GM12878 (cell line): ENCODE measurements at regions not wholly inside any gene's neighbourhood (a gene's known extent, or its start where the extent isn't known, plus 50 kb on each side); places are given as distances from the start of the nearest gene placed in this dataset.

ENCODE experiments used
- ATAC-seq: fragments of 200-7000 bp; cut with Tn5 transposase; 3 replicates; pipeline ENCODE4 v1.9.1; 2020; ENCODE audit warnings: mild to moderate bottlenecking, moderate library complexity
- BruUV-seq: library from RNA; stranded (reverse); fragments of 400-500 nt; replicated peaks from 2 replicates; lab custom pipeline; 2021; lab: Mats Ljungman, UMichigan
- CTCF ChIA-PET: fragments of 300-600 bp; sonication (Branson Sonifier 250); formaldehyde crosslinking; extraction: SDS; loops from one replicate; lab custom pipeline; 2021; ENCODE audit warnings: inconsistent platforms; lab: Yijun Ruan, JAX
- POLR2A ChIA-PET: fragments of 350-600 bp; formaldehyde crosslinking; extraction: SDS; loops from one replicate; lab custom pipeline; 2021; ENCODE audit warnings: inconsistent platforms; lab: Charles Lee
- RAD21 ChIA-PET: fragments of 300-600 bp; sonication (Branson Sonifier 250); formaldehyde crosslinking; loops from one replicate; lab custom pipeline; 2023; ENCODE audit warnings: antibody characterized with exemption; ENCODE audit not compliant: unreplicated experiment; lab: Charles Lee
- SMC1A ChIA-PET: fragments of 300-600 bp; sonication (Branson Sonifier 250); formaldehyde crosslinking; loops from one replicate; lab custom pipeline; 2023; ENCODE audit not compliant: unreplicated experiment, uncharacterized antibody; lab: Charles Lee
- DNase-seq: peaks from one replicate; pipeline ENCODE4 v3.0.0-alpha.2; 2011; ENCODE audit warnings: low read depth, low spot score
- FAIRE-seq: peaks from 3 replicates; lab custom pipeline; 2011; peaks lifted over from hg19 to GRCh38; lab: Jason Lieb, UNC
- H2AFZ ChIP-seq: 2 replicates; pipeline ENCODE4 v1.6.0; 2011; ENCODE audit warnings: low read depth, low read length, control low read depth; ENCODE audit not compliant: control insufficient read depth
- H3K27ac ChIP-seq: 2 replicates; pipeline ENCODE4 v1.5.1; 2011; ENCODE audit warnings: control low read depth; ENCODE audit not compliant: control insufficient read depth, insufficient read depth
- H3K27me3 ChIP-seq, 2 experiments: replicated peaks in 1 of 2; 2 replicates each; pipeline versions ENCODE4 v1.6.0 to v1.6.1; 2011; ENCODE audit warnings: low read length in 1 of 2; ENCODE audit not compliant: control insufficient read depth in 2 of 2, insufficient read depth in 2 of 2
- H3K36me3 ChIP-seq, 2 experiments: 2 replicates each; pipeline ENCODE4 v1.5.1; 2011; ENCODE audit warnings: low read length in 1 of 2; ENCODE audit not compliant: control insufficient read depth in 2 of 2, insufficient read depth in 2 of 2
- H3K4me1 ChIP-seq: 2 replicates; pipeline ENCODE4 v1.6.1; 2011; ENCODE audit warnings: mild to moderate bottlenecking, low read length, moderate library complexity, mixed read lengths; ENCODE audit not compliant: control insufficient read depth, insufficient read depth
- H3K4me2 ChIP-seq: 2 replicates; pipeline ENCODE4 v1.6.0; 2011; ENCODE audit warnings: control low read depth; ENCODE audit not compliant: control insufficient read depth, insufficient read depth
- H3K4me3 ChIP-seq: fragments of 200-600 bp; sonication (generic); 2 replicates; pipeline ENCODE4 v1.5.1; 2016
- H3K79me2 ChIP-seq: 2 replicates; pipeline ENCODE4 v1.6.0; 2011; ENCODE audit warnings: low read length; ENCODE audit not compliant: control insufficient read depth, insufficient read depth
- H3K9ac ChIP-seq: 2 replicates; pipeline ENCODE4 v1.8.0; 2011; ENCODE audit warnings: low read length, control low read depth, mixed read lengths; ENCODE audit not compliant: control insufficient read depth, insufficient read depth
- H3K9me3 ChIP-seq: replicated peaks from 3 replicates; pipeline ENCODE4 v1.5.1; 2011; ENCODE audit warnings: mild to moderate bottlenecking, low read length; ENCODE audit not compliant: control insufficient read depth, insufficient read depth
- H4K20me1 ChIP-seq: 2 replicates; pipeline ENCODE4 v1.6.0; 2011; ENCODE audit not compliant: control insufficient read depth, insufficient read depth
- ATF7 ChIP-seq: fragments of 450-650 bp; IDR thresholded peaks from 2 replicates; pipeline ENCODE4 v1.6.1; 2016; ENCODE audit warnings: low read depth, mild to moderate bottlenecking
- CEBPB ChIP-seq, 2 experiments: fragments of 150-350 bp in 1 of 2; IDR thresholded peaks; 2 replicates each; pipeline ENCODE4 v1.6.1; 2012 to 2014; ENCODE audit warnings: low read depth in 2 of 2, low read length in 2 of 2, borderline replicate concordance in 1 of 2, inconsistent platforms in 1 of 2
- CHD4 ChIP-seq: fragments of 200-600 bp; sonication (generic); IDR thresholded peaks from 2 replicates; pipeline ENCODE4 v1.6.1; 2016; ENCODE audit warnings: mild to moderate bottlenecking
- HDAC2 ChIP-seq: fragments of 200-600 bp; sonication (generic); IDR thresholded peaks from 2 replicates; pipeline ENCODE4 v1.6.1; 2017
- MYB ChIP-seq: fragments of 150-350 bp; IDR thresholded peaks from 2 replicates; pipeline ENCODE4 v1.6.1; 2014; ENCODE audit warnings: mild to moderate bottlenecking, low read depth, low read length, borderline replicate concordance
- NFXL1 ChIP-seq: fragments of 450-650 bp; IDR thresholded peaks from 2 replicates; pipeline ENCODE4 v1.6.1; 2017; ENCODE audit warnings: antibody characterized with exemption, mild to moderate bottlenecking, borderline replicate concordance
- NFYA ChIP-seq: IDR thresholded peaks from 2 replicates; pipeline ENCODE4 v1.6.1; 2011; ENCODE audit warnings: low read depth, mild to moderate bottlenecking, low read length, improper control_type of control experiment, borderline replicate concordance
- NR2C1 ChIP-seq: fragments of 450-650 bp; IDR thresholded peaks from 2 replicates; pipeline ENCODE4 v1.6.1; 2017; ENCODE audit warnings: antibody characterized with exemption, mild to moderate bottlenecking, moderate library complexity
- PAX8 ChIP-seq: fragments of 450-650 bp; IDR thresholded peaks from 2 replicates; pipeline ENCODE4 v1.6.1; 2017; ENCODE audit warnings: mild to moderate bottlenecking, moderate library complexity
- POU2F2 ChIP-seq: IDR thresholded peaks from 3 replicates; pipeline ENCODE4 v1.6.1; 2011; ENCODE audit warnings: low read depth, mild to moderate bottlenecking, low read length, borderline replicate concordance
- RAD21 ChIP-seq: IDR thresholded peaks from 2 replicates; pipeline ENCODE4 v1.6.1; 2011; ENCODE audit warnings: mild to moderate bottlenecking, low read depth, low read length, moderate library complexity; ENCODE audit not compliant: insufficient read depth
- RUNX3 ChIP-seq: IDR thresholded peaks from 2 replicates; pipeline ENCODE4 v1.6.1; 2012; ENCODE audit warnings: low read length, inconsistent platforms
- SMARCA5 ChIP-seq: fragments of 450-650 bp; IDR thresholded peaks from 2 replicates; pipeline ENCODE4 v1.6.1; 2017; ENCODE audit warnings: mild to moderate bottlenecking
- SPI1 ChIP-seq: IDR thresholded peaks from 2 replicates; pipeline ENCODE4 v1.6.1; 2011; ENCODE audit warnings: low read depth, mild to moderate bottlenecking, low read length, moderate library complexity, borderline replicate concordance; ENCODE audit not compliant: insufficient read depth
- STAT3 ChIP-seq: IDR thresholded peaks from 2 replicates; pipeline ENCODE4 v1.6.1; 2011; ENCODE audit warnings: low read depth, low read length, improper control_type of control experiment
- ZNF274 ChIP-seq: IDR thresholded peaks from one replicate; pipeline ENCODE4 v1.8.0; 2011; ENCODE audit not compliant: insufficient read length, insufficient read depth
- WGBS: methylation state at CpG from one replicate; pipeline ENCODE4 v1.1.6; 2016; ENCODE audit warnings: low lambda C conversion rate; ENCODE audit not compliant: insufficient replicate concordance, insufficient coverage; ENCODE audit errors: missing lambda C conversion rate; 5-methylcytosine and 5-hydroxymethylcytosine counted together
- in situ Hi-C: fragments of 300-500 bp; cut with MboI; formaldehyde crosslinking; loops from 9 replicates; pipeline ENCODE4 v1.14.3; 2018; ENCODE audit warnings: mixed read lengths
- intact Hi-C: fragments of 100-400 bp; cut with micrococcal nuclease; formaldehyde crosslinking; loops from one replicate; pipeline ENCODE4 v1.14.2; 2022; ENCODE audit not compliant: unreplicated experiment
- TF ChIP-seq, protein P1 (sequence below): fragments of 150-350 bp; IDR thresholded peaks from 2 replicates; pipeline ENCODE4 v1.6.1; 2016; ENCODE audit warnings: low read depth, low read length
- TF ChIP-seq, protein P2 (sequence below): IDR thresholded peaks from 2 replicates; pipeline ENCODE4 v1.6.1; 2011; ENCODE audit warnings: low read depth, mild to moderate bottlenecking, low read length, moderate library complexity, borderline replicate concordance; ENCODE audit errors: extremely low read depth
- TF ChIP-seq, protein P3 (sequence below): fragments of 450-650 bp; formaldehyde crosslinking; IDR thresholded peaks from 2 replicates; pipeline ENCODE4 v1.5.0; 2022; ENCODE audit warnings: mild to moderate bottlenecking, missing genetic modification characterization

DNA sequence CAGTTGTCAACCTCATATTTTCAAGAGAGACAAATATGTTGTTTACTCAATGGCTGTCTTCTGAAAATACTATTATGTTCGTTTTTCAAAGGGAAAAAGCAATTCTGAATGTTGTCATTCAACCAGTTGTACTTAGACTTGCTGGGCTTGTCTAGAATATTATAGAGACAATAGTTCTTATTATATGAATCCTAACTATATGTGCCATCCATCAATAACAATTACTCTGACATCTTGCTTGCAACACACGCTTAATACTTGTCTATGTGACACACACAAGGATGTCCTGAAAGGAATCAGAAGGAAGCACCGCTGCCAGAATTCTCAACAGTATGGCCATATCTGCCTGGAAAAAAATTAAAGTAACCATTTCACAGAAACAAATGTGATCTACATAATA lies 283.3 kb upstream of the NRSN1 start:
- in situ Hi-C loops, result no loop called here
- no peaks in the 10 kb centered on the region for H3K4me1 ChIP-seq
- no peak overlapping the region for H2AFZ ChIP-seq
- no peaks in the 10 kb centered on the region for H4K20me1 ChIP-seq
- H3K27ac ChIP-seq, result no peak overlapping the region
- H3K27me3 ChIP-seq, result no peaks in the 10 kb centered on the region
- BruUV-seq, result no TSS peak
- no peaks in the 10 kb centered on the region for H3K36me3 ChIP-seq
- CTCF ChIA-PET, result no interaction called here
- RAD21 ChIA-PET, result no interaction called here
- SMC1A ChIA-PET, result no interaction called here
- DNase-seq (no peak), FAIRE-seq (no peak), ATAC-seq (no peak)
- H3K4me2 ChIP-seq, result no peak overlapping the region
- intact Hi-C loops, result no loop called here
- no peak overlapping the region for H3K9ac ChIP-seq
- no peak overlapping the region for H3K4me3 ChIP-seq
- POLR2A ChIA-PET, result interaction anchor here (0.8 kb wide), 1 partner anchor 9 kb away, joined by 3 read pairs; no protein-coding TSS in a partner anchor
- WGBS, result 25% methylated on average over 3 of the region's 3 CpGs
- H3K79me2 ChIP-seq, result no peaks in the 10 kb centered on the region
- no peaks in the 10 kb centered on the region for H3K9me3 ChIP-seq
- TF ChIP-seq, protein P1, sequence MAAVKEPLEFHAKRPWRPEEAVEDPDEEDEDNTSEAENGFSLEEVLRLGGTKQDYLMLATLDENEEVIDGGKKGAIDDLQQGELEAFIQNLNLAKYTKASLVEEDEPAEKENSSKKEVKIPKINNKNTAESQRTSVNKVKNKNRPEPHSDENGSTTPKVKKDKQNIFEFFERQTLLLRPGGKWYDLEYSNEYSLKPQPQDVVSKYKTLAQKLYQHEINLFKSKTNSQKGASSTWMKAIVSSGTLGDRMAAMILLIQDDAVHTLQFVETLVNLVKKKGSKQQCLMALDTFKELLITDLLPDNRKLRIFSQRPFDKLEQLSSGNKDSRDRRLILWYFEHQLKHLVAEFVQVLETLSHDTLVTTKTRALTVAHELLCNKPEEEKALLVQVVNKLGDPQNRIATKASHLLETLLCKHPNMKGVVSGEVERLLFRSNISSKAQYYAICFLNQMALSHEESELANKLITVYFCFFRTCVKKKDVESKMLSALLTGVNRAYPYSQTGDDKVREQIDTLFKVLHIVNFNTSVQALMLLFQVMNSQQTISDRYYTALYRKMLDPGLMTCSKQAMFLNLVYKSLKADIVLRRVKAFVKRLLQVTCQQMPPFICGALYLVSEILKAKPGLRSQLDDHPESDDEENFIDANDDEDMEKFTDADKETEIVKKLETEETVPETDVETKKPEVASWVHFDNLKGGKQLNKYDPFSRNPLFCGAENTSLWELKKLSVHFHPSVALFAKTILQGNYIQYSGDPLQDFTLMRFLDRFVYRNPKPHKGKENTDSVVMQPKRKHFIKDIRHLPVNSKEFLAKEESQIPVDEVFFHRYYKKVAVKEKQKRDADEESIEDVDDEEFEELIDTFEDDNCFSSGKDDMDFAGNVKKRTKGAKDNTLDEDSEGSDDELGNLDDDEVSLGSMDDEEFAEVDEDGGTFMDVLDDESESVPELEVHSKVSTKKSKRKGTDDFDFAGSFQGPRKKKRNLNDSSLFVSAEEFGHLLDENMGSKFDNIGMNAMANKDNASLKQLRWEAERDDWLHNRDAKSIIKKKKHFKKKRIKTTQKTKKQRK, result no peak
- no peak for TF ChIP-seq NR2C1
- TF ChIP-seq POU2F2, result no peak
- no peak for TF ChIP-seq PAX8
- TF ChIP-seq ATF7, result no peak
- no peak for TF ChIP-seq RAD21
- TF ChIP-seq, protein P2, sequence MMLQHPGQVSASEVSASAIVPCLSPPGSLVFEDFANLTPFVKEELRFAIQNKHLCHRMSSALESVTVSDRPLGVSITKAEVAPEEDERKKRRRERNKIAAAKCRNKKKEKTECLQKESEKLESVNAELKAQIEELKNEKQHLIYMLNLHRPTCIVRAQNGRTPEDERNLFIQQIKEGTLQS, result no peak
- no peak for TF ChIP-seq CHD4
- no peak for TF ChIP-seq NFXL1
- no peak for TF ChIP-seq SMARCA5
- no peak for TF ChIP-seq NFYA
- no peak for TF ChIP-seq STAT3
- TF ChIP-seq, protein P3, sequence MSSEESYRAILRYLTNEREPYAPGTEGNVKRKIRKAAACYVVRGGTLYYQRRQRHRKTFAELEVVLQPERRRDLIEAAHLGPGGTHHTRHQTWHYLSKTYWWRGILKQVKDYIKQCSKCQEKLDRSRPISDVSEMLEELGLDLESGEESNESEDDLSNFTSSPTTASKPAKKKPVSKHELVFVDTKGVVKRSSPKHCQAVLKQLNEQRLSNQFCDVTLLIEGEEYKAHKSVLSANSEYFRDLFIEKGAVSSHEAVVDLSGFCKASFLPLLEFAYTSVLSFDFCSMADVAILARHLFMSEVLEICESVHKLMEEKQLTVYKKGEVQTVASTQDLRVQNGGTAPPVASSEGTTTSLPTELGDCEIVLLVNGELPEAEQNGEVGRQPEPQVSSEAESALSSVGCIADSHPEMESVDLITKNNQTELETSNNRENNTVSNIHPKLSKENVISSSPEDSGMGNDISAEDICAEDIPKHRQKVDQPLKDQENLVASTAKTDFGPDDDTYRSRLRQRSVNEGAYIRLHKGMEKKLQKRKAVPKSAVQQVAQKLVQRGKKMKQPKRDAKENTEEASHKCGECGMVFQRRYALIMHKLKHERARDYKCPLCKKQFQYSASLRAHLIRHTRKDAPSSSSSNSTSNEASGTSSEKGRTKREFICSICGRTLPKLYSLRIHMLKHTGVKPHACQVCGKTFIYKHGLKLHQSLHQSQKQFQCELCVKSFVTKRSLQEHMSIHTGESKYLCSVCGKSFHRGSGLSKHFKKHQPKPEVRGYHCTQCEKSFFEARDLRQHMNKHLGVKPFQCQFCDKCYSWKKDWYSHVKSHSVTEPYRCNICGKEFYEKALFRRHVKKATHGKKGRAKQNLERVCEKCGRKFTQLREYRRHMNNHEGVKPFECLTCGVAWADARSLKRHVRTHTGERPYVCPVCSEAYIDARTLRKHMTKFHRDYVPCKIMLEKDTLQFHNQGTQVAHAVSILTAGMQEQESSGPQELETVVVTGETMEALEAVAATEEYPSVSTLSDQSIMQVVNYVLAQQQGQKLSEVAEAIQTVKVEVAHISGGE (CRISPR knock-in tag), result no peak
- TF ChIP-seq MYB, result no peak
- no peak for TF ChIP-seq SPI1
- no peak for TF ChIP-seq CEBPB (IDR thresholded peaks at IDR 0.05; ENCODE audit: borderline replicate concordance in 1 of 2, low read depth in 2 of 2, low read length in 2 of 2)
- TF ChIP-seq ZNF274, result no peak
- no peak for TF ChIP-seq RUNX3
- TF ChIP-seq HDAC2, result no peak
